ENCODE measurements at regions not wholly inside any gene's neighbourhood (a gene's known extent, or its start where the extent isn't known, plus 50 kb on each side); places are given as distances from the start of the nearest gene placed in this dataset.
A peak's percentile ranks its signal among the peaks of the same experiment; 100 is the strongest.

- DNase-seq (ENCODE audit: low spot score) = peak; percentile 22
- H3K4me3 Mint-ChIP-seq = no peak overlapping the region
- ChIA-PET POLR2A (interaction anchor here (1.3 kb wide), 1 partner anchor 176 kb away, joined by 3 read pairs; no protein-coding TSS in a partner anchor), CTCF (interaction anchor here (0.6 to 1.6 kb wide), 16 partner anchors 9 to 371 kb away, joined by 3 to 11 read pairs (median 4); no protein-coding TSS in a partner anchor)
- H3K27ac Mint-ChIP-seq = no peak overlapping the region
- H3K36me3 Mint-ChIP-seq = no peaks in the 10 kb centered on the region
- H3K9me3 Mint-ChIP-seq = peaks cover 17% of the 10 kb centered on the region
- no peak for TF ChIP-seq E2F5 (CRISPR knock-in tag; IDR thresholded peaks at IDR 0.05)
- TF ChIP-seq, protein P1, sequence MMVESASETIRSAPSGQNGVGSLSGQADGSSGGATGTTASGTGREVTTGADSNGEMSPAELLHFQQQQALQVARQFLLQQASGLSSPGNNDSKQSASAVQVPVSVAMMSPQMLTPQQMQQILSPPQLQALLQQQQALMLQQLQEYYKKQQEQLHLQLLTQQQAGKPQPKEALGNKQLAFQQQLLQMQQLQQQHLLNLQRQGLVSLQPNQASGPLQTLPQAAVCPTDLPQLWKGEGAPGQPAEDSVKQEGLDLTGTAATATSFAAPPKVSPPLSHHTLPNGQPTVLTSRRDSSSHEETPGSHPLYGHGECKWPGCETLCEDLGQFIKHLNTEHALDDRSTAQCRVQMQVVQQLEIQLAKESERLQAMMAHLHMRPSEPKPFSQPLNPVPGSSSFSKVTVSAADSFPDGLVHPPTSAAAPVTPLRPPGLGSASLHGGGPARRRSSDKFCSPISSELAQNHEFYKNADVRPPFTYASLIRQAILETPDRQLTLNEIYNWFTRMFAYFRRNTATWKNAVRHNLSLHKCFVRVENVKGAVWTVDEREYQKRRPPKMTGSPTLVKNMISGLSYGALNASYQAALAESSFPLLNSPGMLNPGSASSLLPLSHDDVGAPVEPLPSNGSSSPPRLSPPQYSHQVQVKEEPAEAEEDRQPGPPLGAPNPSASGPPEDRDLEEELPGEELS (CRISPR knock-in tag; IDR thresholded peaks at IDR 0.05) = no peak
- TF ChIP-seq, protein P2, sequence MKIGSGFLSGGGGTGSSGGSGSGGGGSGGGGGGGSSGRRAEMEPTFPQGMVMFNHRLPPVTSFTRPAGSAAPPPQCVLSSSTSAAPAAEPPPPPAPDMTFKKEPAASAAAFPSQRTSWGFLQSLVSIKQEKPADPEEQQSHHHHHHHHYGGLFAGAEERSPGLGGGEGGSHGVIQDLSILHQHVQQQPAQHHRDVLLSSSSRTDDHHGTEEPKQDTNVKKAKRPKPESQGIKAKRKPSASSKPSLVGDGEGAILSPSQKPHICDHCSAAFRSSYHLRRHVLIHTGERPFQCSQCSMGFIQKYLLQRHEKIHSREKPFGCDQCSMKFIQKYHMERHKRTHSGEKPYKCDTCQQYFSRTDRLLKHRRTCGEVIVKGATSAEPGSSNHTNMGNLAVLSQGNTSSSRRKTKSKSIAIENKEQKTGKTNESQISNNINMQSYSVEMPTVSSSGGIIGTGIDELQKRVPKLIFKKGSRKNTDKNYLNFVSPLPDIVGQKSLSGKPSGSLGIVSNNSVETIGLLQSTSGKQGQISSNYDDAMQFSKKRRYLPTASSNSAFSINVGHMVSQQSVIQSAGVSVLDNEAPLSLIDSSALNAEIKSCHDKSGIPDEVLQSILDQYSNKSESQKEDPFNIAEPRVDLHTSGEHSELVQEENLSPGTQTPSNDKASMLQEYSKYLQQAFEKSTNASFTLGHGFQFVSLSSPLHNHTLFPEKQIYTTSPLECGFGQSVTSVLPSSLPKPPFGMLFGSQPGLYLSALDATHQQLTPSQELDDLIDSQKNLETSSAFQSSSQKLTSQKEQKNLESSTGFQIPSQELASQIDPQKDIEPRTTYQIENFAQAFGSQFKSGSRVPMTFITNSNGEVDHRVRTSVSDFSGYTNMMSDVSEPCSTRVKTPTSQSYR (CRISPR knock-in tag; IDR thresholded peaks at IDR 0.05) = no peak
- TF ChIP-seq SP1 (CRISPR knock-in tag; conservative IDR thresholded peaks at IDR 0.05) = no peak
- TF ChIP-seq ZNF317 (CRISPR knock-in tag; IDR thresholded peaks at IDR 0.05; ENCODE audit: borderline replicate concordance, low read depth) = no peak
- no peak for TF ChIP-seq KAT7 (CRISPR knock-in tag; IDR thresholded peaks at IDR 0.05; ENCODE audit: borderline replicate concordance)
- no peak for TF ChIP-seq NR3C1 (CRISPR knock-in tag; conservative IDR thresholded peaks at IDR 0.05; ENCODE audit: low read depth)
- no peaks in the 10 kb centered on the region; the same call in 1 of the 2 replicates for H3K4me1 Mint-ChIP-seq
- peak; percentile 94 for ATAC-seq
- H3K27me3 Mint-ChIP-seq (ENCODE audit: low read depth) = no peaks in the 10 kb centered on the region
Measured at GRCh38 chr21:32826329-32827167, 55.0 kb upstream of the PAXBP1 start.

- H3K27ac Mint-ChIP-seq = no peak overlapping the region
- POLR2A ChIA-PET = no interaction called here
- no peak overlapping the region for H3K4me3 Mint-ChIP-seq
- DNase-seq (ENCODE audit: low spot score) = no peak
- no peaks in the 10 kb centered on the region for H3K36me3 Mint-ChIP-seq
- ATAC-seq = no peak
- CTCF ChIA-PET = interaction anchor here (0.9 kb wide), 1 partner anchor 46 kb away, joined by 3 read pairs; no protein-coding TSS in a partner anchor
- no peaks in the 10 kb centered on the region for H3K27me3 Mint-ChIP-seq (ENCODE audit: low read depth)
- H3K4me1 Mint-ChIP-seq = no peaks in the 10 kb centered on the region; the same call in 1 of the 2 replicates
- peaks cover 12% of the 10 kb centered on the region for H3K9me3 Mint-ChIP-seq
- TF ChIP-seq, protein P3, sequence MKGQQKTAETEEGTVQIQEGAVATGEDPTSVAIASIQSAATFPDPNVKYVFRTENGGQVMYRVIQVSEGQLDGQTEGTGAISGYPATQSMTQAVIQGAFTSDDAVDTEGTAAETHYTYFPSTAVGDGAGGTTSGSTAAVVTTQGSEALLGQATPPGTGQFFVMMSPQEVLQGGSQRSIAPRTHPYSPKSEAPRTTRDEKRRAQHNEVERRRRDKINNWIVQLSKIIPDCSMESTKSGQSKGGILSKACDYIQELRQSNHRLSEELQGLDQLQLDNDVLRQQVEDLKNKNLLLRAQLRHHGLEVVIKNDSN (CRISPR knock-in tag; IDR thresholded peaks at IDR 0.05) = no peak
- no peak for TF ChIP-seq ZNF138 (CRISPR knock-in tag; conservative IDR thresholded peaks at IDR 0.05)
- no peak for TF ChIP-seq AFF4 (CRISPR knock-in tag; IDR thresholded peaks at IDR 0.05; ENCODE audit: borderline replicate concordance)
- no peak for TF ChIP-seq ZBTB43 (CRISPR knock-in tag; IDR thresholded peaks at IDR 0.05)
- TF ChIP-seq TEAD1 (CRISPR knock-in tag; IDR thresholded peaks at IDR 0.05) = no peak
- no peak for TF ChIP-seq ZNF121 (CRISPR knock-in tag; IDR thresholded peaks at IDR 0.05)
- TF ChIP-seq, protein P4, sequence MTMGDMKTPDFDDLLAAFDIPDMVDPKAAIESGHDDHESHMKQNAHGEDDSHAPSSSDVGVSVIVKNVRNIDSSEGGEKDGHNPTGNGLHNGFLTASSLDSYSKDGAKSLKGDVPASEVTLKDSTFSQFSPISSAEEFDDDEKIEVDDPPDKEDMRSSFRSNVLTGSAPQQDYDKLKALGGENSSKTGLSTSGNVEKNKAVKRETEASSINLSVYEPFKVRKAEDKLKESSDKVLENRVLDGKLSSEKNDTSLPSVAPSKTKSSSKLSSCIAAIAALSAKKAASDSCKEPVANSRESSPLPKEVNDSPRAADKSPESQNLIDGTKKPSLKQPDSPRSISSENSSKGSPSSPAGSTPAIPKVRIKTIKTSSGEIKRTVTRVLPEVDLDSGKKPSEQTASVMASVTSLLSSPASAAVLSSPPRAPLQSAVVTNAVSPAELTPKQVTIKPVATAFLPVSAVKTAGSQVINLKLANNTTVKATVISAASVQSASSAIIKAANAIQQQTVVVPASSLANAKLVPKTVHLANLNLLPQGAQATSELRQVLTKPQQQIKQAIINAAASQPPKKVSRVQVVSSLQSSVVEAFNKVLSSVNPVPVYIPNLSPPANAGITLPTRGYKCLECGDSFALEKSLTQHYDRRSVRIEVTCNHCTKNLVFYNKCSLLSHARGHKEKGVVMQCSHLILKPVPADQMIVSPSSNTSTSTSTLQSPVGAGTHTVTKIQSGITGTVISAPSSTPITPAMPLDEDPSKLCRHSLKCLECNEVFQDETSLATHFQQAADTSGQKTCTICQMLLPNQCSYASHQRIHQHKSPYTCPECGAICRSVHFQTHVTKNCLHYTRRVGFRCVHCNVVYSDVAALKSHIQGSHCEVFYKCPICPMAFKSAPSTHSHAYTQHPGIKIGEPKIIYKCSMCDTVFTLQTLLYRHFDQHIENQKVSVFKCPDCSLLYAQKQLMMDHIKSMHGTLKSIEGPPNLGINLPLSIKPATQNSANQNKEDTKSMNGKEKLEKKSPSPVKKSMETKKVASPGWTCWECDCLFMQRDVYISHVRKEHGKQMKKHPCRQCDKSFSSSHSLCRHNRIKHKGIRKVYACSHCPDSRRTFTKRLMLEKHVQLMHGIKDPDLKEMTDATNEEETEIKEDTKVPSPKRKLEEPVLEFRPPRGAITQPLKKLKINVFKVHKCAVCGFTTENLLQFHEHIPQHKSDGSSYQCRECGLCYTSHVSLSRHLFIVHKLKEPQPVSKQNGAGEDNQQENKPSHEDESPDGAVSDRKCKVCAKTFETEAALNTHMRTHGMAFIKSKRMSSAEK (CRISPR knock-in tag; IDR thresholded peaks at IDR 0.05; ENCODE audit: borderline replicate concordance) = no peak
- no peak for TF ChIP-seq SOX15 (CRISPR knock-in tag; IDR thresholded peaks at IDR 0.05)
- no peak for TF ChIP-seq GTF2I (CRISPR knock-in tag; conservative IDR thresholded peaks at IDR 0.05)
- TF ChIP-seq OVOL2 (CRISPR knock-in tag; IDR thresholded peaks at IDR 0.05; ENCODE audit: borderline replicate concordance) = no peak
Measured at GRCh38 chr21:32828908-32829307, 57.4 kb upstream of the PAXBP1 start.
